Lower leg skin (tissue), 4 donors: ENCODE measurements at regions not wholly inside any gene's neighbourhood (a gene's known extent, or its start where the extent isn't known, plus 50 kb on each side); places are given as distances from the start of the nearest gene placed in this dataset.

Experiments used
- DNase-seq, 2 donors: peaks; one replicate each; pipeline ENCODE4 v3.0.0-alpha.2; 2019; ENCODE audit warnings: low spot score in 2 of 2
- H3K4me3 ChIP-seq: fragments of 200-600 bp; sonication (generic); 2 replicates; pipeline ENCODE4 v1.5.1; 2017; ENCODE audit warnings: mild to moderate bottlenecking, low read depth; ENCODE audit not compliant: poor library complexity, severe bottlenecking
- POLR2A ChIP-seq, 2 donors: fragments of 450-650 bp; IDR thresholded peaks; one replicate each; pipeline ENCODE4 v1.6.1; 2016 to 2017; ENCODE audit warnings: antibody characterized with exemption in 2 of 2, mild to moderate bottlenecking in 1 of 2, moderate library complexity in 1 of 2
- WGBS, 2 donors: methylation state at CpG; one replicate each; pipeline ENCODE4 v1.1.5; 2018; 5-methylcytosine and 5-hydroxymethylcytosine counted together
- intact Hi-C: fragments of 100-400 bp; cut with DNase I; formaldehyde crosslinking; loops from one replicate; pipeline ENCODE4 v1.15.0; 2023; ENCODE audit warnings: low total_unique reads
- TF ChIP-seq, protein P1 (sequence below), 3 donors: fragments of 450-650 bp; IDR thresholded peaks; one replicate each; pipeline ENCODE4 v1.5.1; 2016; ENCODE audit warnings: antibody characterized with exemption in 3 of 3, mild to moderate bottlenecking in 3 of 3, moderate library complexity in 2 of 3

DNA sequence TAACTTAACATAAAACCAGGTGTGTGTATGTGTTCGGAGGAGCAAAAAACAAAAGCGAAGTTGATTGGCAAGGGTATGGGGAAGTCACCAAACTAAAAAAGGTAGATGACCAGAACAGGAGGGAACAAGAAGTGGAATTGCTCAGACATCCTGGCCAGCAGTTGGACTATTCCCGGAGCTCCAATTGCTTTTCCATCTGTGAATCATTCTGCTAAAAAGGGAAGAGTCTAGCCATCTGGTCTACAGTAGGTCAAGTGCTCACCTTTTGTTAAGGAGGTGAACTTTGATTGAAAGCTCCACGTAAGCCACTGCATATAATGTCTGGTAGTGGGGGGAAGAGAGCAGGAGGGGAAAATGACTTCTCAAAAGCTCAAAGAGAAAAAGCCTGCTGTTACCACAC is 50.0 kb upstream of the BET1 start:
- DNase-seq: no peak
- TF ChIP-seq POLR2A (IDR thresholded peaks at IDR 0.05): no peak
- TF ChIP-seq, protein P1, sequence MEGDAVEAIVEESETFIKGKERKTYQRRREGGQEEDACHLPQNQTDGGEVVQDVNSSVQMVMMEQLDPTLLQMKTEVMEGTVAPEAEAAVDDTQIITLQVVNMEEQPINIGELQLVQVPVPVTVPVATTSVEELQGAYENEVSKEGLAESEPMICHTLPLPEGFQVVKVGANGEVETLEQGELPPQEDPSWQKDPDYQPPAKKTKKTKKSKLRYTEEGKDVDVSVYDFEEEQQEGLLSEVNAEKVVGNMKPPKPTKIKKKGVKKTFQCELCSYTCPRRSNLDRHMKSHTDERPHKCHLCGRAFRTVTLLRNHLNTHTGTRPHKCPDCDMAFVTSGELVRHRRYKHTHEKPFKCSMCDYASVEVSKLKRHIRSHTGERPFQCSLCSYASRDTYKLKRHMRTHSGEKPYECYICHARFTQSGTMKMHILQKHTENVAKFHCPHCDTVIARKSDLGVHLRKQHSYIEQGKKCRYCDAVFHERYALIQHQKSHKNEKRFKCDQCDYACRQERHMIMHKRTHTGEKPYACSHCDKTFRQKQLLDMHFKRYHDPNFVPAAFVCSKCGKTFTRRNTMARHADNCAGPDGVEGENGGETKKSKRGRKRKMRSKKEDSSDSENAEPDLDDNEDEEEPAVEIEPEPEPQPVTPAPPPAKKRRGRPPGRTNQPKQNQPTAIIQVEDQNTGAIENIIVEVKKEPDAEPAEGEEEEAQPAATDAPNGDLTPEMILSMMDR (IDR thresholded peaks at IDR 0.05): no peak
- intact Hi-C loops: no loop called here
- WGBS, 2 donors: 57 to 62% methylated on average over 4 of the region's 4 CpGs
- no peak overlapping the region for H3K4me3 ChIP-seq

DNA sequence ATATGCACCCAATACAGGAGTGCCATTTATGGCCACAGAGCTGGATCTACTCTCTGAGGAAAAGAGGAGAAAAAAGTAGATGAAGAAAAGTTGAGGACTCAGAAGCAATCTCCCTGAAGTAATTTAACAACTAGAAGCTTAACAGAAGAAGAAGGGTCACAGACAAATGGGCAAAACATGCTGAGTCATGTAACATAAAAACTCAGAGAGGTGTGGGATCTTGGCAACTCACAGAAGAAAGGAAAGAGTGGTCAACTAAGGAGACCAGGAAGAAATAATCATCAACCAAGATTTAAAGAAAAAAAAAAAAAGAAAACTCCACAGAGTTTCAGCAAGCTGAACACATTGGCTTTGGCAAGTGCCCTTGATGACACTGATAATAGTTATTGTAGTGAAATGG is 51.8 kb upstream of the BET1 start:
- DNase-seq: no peak
- intact Hi-C loops: no loop called here
- TF ChIP-seq POLR2A (IDR thresholded peaks at IDR 0.05): no peak
- TF ChIP-seq, protein P1 (IDR thresholded peaks at IDR 0.05): no peak
- H3K4me3 ChIP-seq: no peak overlapping the region

DNA sequence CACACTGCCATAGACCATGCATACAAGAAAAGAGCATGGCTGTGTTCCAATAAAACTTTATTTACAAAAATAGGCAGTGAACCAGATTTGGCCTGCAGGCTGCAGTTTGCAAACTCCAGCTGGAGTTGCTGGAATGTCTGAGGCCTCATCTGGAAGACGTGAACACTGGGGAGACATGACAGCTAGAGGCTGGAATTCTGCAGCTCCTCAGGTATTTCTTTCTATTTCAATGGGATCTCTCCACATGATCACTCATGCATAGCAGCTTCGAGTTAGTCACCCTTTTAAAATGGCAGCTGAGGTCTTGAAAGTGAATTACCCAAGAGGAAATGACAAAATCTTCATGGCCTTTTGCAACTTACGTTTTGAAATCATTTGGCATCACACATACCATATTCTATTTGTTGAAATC is 52.6 kb upstream of the BET1 start:
- H3K4me3 ChIP-seq: no peak overlapping the region
- DNase-seq: no peak
- WGBS, 2 donors: 44 to 51% methylated on average over 3 of the region's 3 CpGs
- no peak for TF ChIP-seq POLR2A (IDR thresholded peaks at IDR 0.05)
- TF ChIP-seq, protein P1 (IDR thresholded peaks at IDR 0.05): no peak
- intact Hi-C loops: no loop called here

DNA sequence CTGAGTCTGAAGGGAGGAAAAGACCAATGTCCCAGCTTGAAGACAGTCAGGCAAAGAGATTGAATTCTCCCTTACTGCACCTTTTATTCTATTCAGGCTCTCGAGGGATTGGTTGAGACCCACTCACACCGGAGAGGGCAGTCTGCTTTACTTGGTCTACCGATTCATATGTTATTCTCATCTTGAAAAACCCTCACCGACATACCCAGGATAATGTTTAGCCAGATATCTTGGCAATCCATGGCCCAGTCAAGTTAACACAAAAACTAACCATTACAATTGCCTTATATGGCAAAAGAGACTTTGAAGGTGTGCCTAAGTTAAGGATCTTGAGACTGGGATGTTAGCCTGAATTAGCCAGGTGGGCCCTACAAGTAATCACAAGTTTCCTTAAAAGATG is 53.8 kb upstream of the BET1 start:
- H3K4me3 ChIP-seq: no peak overlapping the region
- TF ChIP-seq POLR2A (IDR thresholded peaks at IDR 0.05): no peak
- TF ChIP-seq, protein P1 (IDR thresholded peaks at IDR 0.05): no peak
- DNase-seq: no peak
- intact Hi-C loops: no loop called here
- 94 to 95% methylated on average over 4 of the region's 4 CpGs for WGBS, 2 donors

DNA sequence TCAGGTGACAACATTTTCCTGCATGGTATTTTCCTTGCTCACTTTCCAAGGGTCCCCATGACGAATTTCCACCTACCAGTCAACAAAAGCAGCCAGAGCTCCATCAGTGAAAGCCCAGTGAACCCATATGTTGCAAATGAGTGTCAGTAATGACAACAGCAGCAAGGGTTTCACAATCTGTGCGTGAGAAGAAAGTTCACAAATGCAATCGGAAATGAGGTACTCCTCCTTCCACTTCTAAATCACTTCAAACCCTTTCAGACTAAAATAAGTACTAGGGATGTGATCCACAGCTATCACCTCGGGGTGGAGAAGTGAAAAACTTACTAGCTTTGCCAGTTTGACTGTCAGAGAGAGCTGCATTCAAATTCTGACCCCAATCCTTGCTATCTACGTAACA is 55.6 kb upstream of the BET1 start:
- intact Hi-C loops: no loop called here
- DNase-seq: no peak
- H3K4me3 ChIP-seq: no peak overlapping the region
- WGBS, 2 donors: 42 to 47% methylated on average over 5 of the region's 5 CpGs
- TF ChIP-seq, protein P1 (IDR thresholded peaks at IDR 0.05): no peak
- no peak for TF ChIP-seq POLR2A (IDR thresholded peaks at IDR 0.05)

DNA sequence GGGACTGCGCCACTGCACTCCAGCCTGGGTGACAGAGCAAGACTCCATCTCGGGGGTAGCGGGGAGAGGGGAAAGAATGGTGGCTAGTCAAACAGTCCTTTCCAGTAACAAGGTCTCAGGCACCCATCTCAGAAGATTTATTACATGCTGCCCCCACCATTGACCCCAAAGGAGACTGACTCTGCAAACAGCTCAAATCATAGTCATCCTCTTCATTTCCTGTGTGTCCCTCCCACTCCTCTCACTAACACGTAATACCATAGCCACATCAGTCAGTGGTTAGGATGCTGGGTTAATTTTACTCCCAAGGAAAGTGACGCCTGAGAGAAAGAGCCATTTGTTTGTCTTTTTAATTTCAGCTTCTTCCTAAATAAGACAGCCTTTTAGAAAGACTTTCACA is 56.6 kb upstream of the BET1 start:
- 51 to 65% methylated on average over 5 of the region's 5 CpGs for WGBS, 2 donors
- no peak for DNase-seq
- no peak overlapping the region for H3K4me3 ChIP-seq
- TF ChIP-seq POLR2A (IDR thresholded peaks at IDR 0.05): no peak
- TF ChIP-seq, protein P1 (IDR thresholded peaks at IDR 0.05): no peak
- intact Hi-C loops: no loop called here
